Fibroblast of lung (primary cell): ENCODE measurements at regions not wholly inside any gene's neighbourhood (a gene's known extent, or its start where the extent isn't known, plus 50 kb on each side); places are given as distances from the start of the nearest gene placed in this dataset.

Experiments
- DNase-seq, 2 donors: peaks; one replicate each; pipeline versions ENCODE4 v3.0.0 to v3.0.0-alpha.2; 2010; ENCODE audit warnings: low read depth in 2 of 2
- H2AFZ ChIP-seq: 2 replicates; pipeline ENCODE4 v1.5.1; 2012; ENCODE audit warnings: low read length, control low read depth, inconsistent platforms
- H3K27ac ChIP-seq: 2 replicates; pipeline ENCODE4 v1.5.1; 2011; ENCODE audit warnings: low read length, control low read depth; ENCODE audit not compliant: insufficient read depth
- H3K27me3 ChIP-seq: 2 replicates; pipeline ENCODE4 v1.5.1; 2011; ENCODE audit warnings: mild to moderate bottlenecking, low read length; ENCODE audit not compliant: control insufficient read depth, insufficient read depth
- H3K36me3 ChIP-seq: 2 replicates; pipeline ENCODE4 v1.5.1; 2011; ENCODE audit warnings: low read length; ENCODE audit not compliant: control insufficient read depth, insufficient read depth
- H3K4me1 ChIP-seq: 2 replicates; pipeline ENCODE4 v1.5.1; 2011; ENCODE audit warnings: low read length; ENCODE audit not compliant: control insufficient read depth, insufficient read depth; ENCODE audit errors: extremely low read depth
- H3K4me2 ChIP-seq: 2 replicates; pipeline ENCODE4 v1.5.1; 2011; ENCODE audit warnings: low read length, control low read depth; ENCODE audit not compliant: insufficient read depth; ENCODE audit errors: extremely low read depth
- H3K4me3 ChIP-seq, 4 experiments: fragments of 200-600 bp in 1 of 4; sonication (generic) in 1 of 4; replicated peaks in 1 of 4; 2 replicates each; pipeline ENCODE4 v1.5.1; 2011 to 2016; ENCODE audit warnings: low read length in 4 of 4, low read depth in 3 of 4, mild to moderate bottlenecking in 3 of 4, control low read depth in 2 of 4, inconsistent platforms in 1 of 4, mixed read lengths in 1 of 4; ENCODE audit not compliant: insufficient read depth in 1 of 4; ENCODE audit errors: control extremely low read depth in 1 of 4
- H3K79me2 ChIP-seq: 2 replicates; pipeline ENCODE4 v1.5.1; 2012; ENCODE audit warnings: mild to moderate bottlenecking, low read length, inconsistent platforms; ENCODE audit not compliant: control insufficient read depth, insufficient read depth
- H3K9ac ChIP-seq: 2 replicates; pipeline ENCODE4 v1.5.1; 2011; ENCODE audit warnings: mild to moderate bottlenecking, low read length, control low read depth; ENCODE audit not compliant: insufficient read depth
- H3K9me3 ChIP-seq: 2 replicates; pipeline ENCODE4 v1.5.1; 2012; ENCODE audit warnings: low read depth, low read length; ENCODE audit not compliant: control insufficient read depth, insufficient read depth
- H4K20me1 ChIP-seq: 2 replicates; pipeline ENCODE4 v1.5.1; 2011; ENCODE audit warnings: low read length; ENCODE audit not compliant: control insufficient read depth, insufficient read depth; ENCODE audit errors: extremely low read depth
- CTCF ChIP-seq, 2 donors: IDR thresholded peaks in 1 of 2; conservative IDR thresholded peaks in 1 of 2; 1 replicate in 1 of 2; 2 replicates in 1 of 2; pipeline ENCODE4 v1.5.1; 2011 to 2012; ENCODE audit warnings: low read length in 2 of 2, control low read depth in 1 of 2, inconsistent platforms in 1 of 2, low read depth in 1 of 2, mild to moderate bottlenecking in 1 of 2
- EZH2 ChIP-seq: IDR thresholded peaks from 2 replicates; pipeline ENCODE4 v1.5.1; 2012; ENCODE audit warnings: low read length, control low read depth, mild to moderate bottlenecking; ENCODE audit errors: missing control alignments

GRCh38 chr3:191894406-191894805 is 433.4 kb downstream of the PYDC2 start:
- no peak overlapping the region for H3K9ac ChIP-seq
- H3K4me2 ChIP-seq, result no peak overlapping the region
- DNase-seq, result peak in 1 of 2 donors; percentile 49

GRCh38 chr3:191901741-191902140 is 440.8 kb downstream of the PYDC2 start:
- Histone ChIP-seq H3K9me3 (no peaks in the 10 kb centered on the region), H3K9ac (no peak overlapping the region), H2AFZ (no peak overlapping the region), H4K20me1 (no peaks in the 10 kb centered on the region), H3K27me3 (no peaks in the 10 kb centered on the region), H3K79me2 (no peaks in the 10 kb centered on the region), H3K4me1 (no peaks in the 10 kb centered on the region), H3K36me3 (no peaks in the 10 kb centered on the region), H3K4me3 (no peak overlapping the region), H3K4me2 (no peak overlapping the region), H3K27ac (no peak overlapping the region)
- DNase-seq, result peak in 1 of 2 donors; percentile 26
- no peak for TF ChIP-seq CTCF (conservative IDR thresholded peaks at IDR 0.05 in 1 of 2, IDR thresholded peaks at IDR 0.05 in 1 of 2; ENCODE audit: low read depth in 1 of 2, low read length in 2 of 2)
- no peak for TF ChIP-seq EZH2

More at GRCh38 chr3:191894406-191894805, 433.4 kb downstream of the PYDC2 start:
- Histone ChIP-seq H3K79me2 (no peaks in the 10 kb centered on the region), H3K27ac (no peak overlapping the region), H3K27me3 (no peaks in the 10 kb centered on the region), H3K36me3 (no peaks in the 10 kb centered on the region), H2AFZ (no peak overlapping the region), H4K20me1 (no peaks in the 10 kb centered on the region), H3K4me3 (no peak overlapping the region), H3K9me3 (no peaks in the 10 kb centered on the region), H3K4me1 (no peaks in the 10 kb centered on the region)
- TF ChIP-seq EZH2, result no peak
- no peak for TF ChIP-seq CTCF (conservative IDR thresholded peaks at IDR 0.05 in 1 of 2, IDR thresholded peaks at IDR 0.05 in 1 of 2; ENCODE audit: low read depth in 1 of 2, low read length in 2 of 2)

GRCh38 chr3:191912616-191913204 is 451.7 kb downstream of the PYDC2 start:
- Histone ChIP-seq H3K9me3 (no peaks in the 10 kb centered on the region), H3K4me1 (no peaks in the 10 kb centered on the region), H3K9ac (no peak overlapping the region), H4K20me1 (no peaks in the 10 kb centered on the region), H2AFZ (no peak overlapping the region), H3K79me2 (no peaks in the 10 kb centered on the region), H3K4me2 (no peak overlapping the region), H3K27me3 (no peaks in the 10 kb centered on the region), H3K36me3 (no peaks in the 10 kb centered on the region), H3K4me3 (no peak overlapping the region), H3K27ac (no peak overlapping the region)
- no peak for TF ChIP-seq EZH2
- TF ChIP-seq CTCF (conservative IDR thresholded peaks at IDR 0.05 in 1 of 2, IDR thresholded peaks at IDR 0.05 in 1 of 2; ENCODE audit: low read depth in 1 of 2, low read length in 2 of 2), result no peak
- no peak for DNase-seq
